Activated naive CD4-positive, alpha-beta T cell treated with Interleukin-2 at 50 U/mL for 16 hours (primary cell): ENCODE measurements at regions not wholly inside any gene's neighbourhood (a gene's known extent, or its start where the extent isn't known, plus 50 kb on each side); places are given as distances from the start of the nearest gene placed in this dataset.
"Not testable (repeated sequence)": the region's sequence is repeated elsewhere in the genome, so short reads cannot be mapped to it uniquely, and the experiment has no call there.

Experiments
- DNase-seq: peaks from one replicate; pipeline ENCODE4 v3.0.0-alpha.2; 2020

- DNase-seq = no peak
Measured at GRCh38 chr3:110493438-110494092, 578.1 kb upstream of the NECTIN3 start.

DNA sequence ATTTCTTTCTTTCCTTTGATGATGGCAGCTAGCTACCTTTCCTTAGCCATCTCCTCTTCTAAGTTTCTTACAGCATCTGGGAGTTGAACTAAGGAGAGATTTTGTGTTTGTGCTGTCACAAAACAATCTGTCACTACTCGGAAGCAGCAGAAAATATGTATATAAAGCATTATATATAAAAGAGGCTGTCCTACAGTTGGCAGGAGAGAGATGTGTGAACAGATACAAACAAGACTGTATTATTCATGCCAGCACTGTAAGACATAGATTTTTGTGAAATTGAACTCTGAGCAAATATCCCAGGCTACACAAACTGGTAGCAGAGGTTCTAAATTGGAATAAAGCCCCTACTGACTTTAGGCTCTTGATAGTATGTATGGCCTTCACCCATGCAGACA, 577.5 kb upstream of the NECTIN3 start:
- DNase-seq = no peak

- no peak for DNase-seq
Measured at GRCh38 chr3:110494728-110495127, 576.9 kb upstream of the NECTIN3 start.

- DNase-seq = no peak
Measured at GRCh38 chr3:110495201-110495927, 576.3 kb upstream of the NECTIN3 start.

- DNase-seq = no peak
Measured at GRCh38 chr3:110504401-110504800, 567.2 kb upstream of the NECTIN3 start.

GRCh38 chr3:110504901-110505300, 566.7 kb upstream of the NECTIN3 start:
- DNase-seq = no peak

DNA sequence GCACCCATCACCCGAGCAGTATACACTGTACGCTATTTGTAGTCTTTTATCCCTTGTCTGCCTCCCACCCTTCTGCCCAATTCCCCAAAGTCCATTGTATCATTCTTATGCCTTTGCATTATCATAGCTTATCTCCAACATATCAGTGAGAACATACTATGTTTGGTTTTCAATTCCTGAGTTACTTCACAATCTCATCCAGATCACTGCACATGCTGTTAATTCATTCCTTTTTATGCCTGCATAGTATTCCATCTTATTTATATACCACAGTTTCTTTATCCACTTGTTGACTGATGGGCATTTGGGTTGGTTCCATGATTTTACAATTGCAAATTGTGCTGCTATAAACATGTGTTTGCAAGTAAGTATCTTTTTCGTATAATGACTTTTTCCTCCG, 564.7 kb upstream of the NECTIN3 start:
- DNase-seq = no peak

- not testable (repeated sequence) for DNase-seq
Measured at GRCh38 chr3:110507570-110507969, 564.0 kb upstream of the NECTIN3 start.

- DNase-seq = no peak
Measured at GRCh38 chr3:110512961-110513360, 558.7 kb upstream of the NECTIN3 start.

- DNase-seq = no peak
Measured at GRCh38 chr3:110518031-110518430, 553.6 kb upstream of the NECTIN3 start.

- no peak for DNase-seq
Measured at GRCh38 chr3:110519071-110519470, 552.5 kb upstream of the NECTIN3 start.

- no peak for DNase-seq
Measured at GRCh38 chr3:110521019-110521418, 550.6 kb upstream of the NECTIN3 start.

DNA sequence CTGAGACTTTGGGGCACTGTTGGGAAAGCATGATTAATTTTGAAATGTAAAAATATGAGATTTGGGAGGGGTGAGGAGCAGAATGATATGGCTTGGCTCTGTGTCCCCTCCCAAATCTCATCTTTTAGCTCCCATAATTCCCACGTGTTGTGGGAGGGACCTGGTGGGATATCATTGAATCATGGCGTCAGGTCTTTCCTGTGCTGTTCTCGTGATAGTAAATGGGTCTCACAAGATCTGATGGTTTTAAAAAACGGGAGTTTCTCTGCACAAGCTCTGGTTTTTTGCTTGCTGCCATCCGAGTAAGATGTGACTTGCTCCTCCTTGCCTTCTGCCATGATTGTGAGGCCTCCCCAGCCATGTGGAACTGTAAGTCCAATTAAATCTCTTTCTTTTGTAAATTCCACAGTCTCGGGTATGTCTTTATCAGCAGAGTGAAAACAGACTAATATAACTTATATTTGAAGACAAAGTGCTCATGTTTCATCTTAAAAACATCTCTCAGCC, 546.0 kb upstream of the NECTIN3 start:
- not testable (repeated sequence) for DNase-seq

DNA sequence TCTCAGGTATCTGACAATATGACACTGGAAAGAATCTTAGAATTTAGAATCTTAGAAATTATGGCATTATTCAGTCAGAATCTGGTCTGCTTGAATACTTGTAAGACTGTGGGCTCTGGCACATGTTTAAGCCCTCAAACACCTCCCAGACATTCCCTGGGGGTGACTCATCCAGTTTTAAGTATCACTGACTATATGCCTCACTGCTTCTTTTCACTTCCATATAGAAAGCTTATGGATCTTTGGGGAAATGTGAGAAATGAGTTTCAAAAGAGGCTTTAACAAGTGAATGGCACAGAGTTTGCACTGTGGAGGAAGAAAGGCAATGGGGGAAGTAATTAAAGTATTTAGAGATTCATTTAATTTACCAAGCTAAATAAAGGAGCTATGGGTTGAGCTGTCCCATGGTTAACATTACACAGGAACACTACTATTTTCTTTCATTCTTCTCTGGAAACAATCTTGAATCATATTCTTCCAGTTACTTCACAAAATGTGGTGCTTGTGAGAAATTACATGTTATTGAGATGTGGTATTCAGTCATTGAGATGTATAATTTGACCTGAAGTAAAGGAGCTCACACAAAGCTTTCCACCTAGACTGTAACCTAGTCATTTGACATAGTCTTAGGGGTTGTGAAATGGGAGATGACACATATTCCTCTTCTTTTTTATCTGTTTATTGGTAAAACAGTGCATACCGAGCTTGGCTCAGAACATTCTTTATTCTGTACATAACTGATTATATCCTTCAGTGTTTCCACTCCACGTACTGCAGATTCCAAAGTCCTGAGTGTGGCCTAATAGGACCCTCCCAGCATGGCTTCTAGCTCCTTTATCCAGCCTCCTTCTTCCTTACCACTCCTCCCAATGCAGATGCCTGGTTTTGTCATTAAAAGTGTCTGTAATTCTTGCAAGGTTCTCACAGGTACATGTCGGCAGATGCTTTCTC, 544.6 kb upstream of the NECTIN3 start:
- no peak for DNase-seq

DNA sequence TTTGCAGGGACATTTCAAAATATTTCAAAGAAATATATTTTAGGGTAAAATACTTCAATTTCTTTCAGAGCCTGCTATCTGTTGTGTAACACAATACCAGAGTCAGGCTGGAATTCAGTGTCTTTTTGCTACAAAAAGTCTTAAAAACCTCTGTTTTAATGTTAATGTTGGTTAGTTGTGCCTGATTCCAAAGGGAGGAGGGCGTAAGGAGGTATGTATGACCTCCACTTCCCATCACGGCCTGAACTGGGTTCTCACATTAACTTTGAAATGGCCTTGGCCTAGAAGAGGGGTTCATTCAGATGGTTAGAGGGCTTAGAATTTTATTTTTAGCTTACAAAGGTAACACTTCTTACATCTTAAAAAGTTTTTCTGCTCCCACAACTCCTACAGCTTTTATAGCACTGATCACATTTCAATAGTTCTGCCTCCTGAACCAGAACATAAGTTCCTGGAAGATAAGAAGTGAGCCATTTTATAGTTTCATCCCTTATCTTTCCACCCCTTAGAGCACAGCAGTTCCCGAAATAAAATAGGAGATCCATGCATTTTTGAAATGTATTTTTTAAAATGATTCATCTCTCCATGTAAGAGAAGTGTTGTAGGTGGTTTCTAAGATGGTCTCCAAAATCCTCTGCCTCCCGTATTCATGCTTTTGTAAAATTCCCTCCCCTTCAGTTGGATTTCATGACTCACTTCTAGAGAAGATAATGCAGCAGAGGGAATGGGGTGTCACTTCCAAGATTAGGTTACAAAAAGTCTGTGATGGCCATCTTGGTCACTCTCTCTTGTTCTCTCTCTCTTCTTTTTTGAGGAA, 543.1 kb upstream of the NECTIN3 start:
- no peak for DNase-seq

- no peak for DNase-seq
Measured at GRCh38 chr3:110530902-110531301, 540.7 kb upstream of the NECTIN3 start.

- no peak for DNase-seq
Measured at GRCh38 chr3:110533089-110533488, 538.5 kb upstream of the NECTIN3 start.

- no peak for DNase-seq
Measured at GRCh38 chr3:110542552-110543150, 529.0 kb upstream of the NECTIN3 start.

DNA sequence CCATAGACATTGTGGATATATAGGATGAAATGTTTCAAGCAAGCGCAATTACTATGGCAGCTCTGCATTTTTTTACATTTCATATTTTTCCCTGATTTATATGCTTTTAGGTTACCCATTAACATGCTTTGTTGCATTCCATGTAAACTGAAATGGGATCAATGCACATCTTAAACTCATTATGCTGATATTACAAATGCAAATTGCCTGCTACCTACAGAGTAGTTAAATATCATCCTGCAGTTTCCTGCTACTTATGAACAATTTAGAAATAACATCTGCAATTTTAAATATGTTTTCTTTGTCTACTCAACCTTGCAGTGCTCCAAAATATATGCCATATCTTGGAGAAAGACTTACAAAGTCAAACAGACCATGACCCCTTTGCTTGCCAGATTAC, 526.9 kb upstream of the NECTIN3 start:
- no peak for DNase-seq

DNA sequence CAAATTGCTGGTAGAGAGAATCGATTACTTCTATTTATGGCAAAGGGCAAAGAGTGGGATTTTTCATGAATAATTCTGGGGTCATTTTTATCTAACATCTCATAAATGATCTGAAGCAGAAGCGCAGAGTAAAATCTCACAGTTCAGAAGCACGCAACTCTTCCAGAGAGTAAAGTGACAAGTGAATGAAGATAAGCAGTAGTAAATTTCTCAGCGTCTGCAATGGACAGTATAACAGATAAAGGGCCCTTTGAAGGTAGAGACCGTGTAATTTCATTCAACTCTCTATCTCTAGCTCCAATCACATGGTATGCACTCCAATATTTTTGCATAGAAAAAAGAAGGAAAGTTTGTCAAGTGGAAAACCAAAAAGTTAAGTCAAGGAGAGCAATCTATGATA, 521.1 kb upstream of the NECTIN3 start:
- no peak for DNase-seq

DNA sequence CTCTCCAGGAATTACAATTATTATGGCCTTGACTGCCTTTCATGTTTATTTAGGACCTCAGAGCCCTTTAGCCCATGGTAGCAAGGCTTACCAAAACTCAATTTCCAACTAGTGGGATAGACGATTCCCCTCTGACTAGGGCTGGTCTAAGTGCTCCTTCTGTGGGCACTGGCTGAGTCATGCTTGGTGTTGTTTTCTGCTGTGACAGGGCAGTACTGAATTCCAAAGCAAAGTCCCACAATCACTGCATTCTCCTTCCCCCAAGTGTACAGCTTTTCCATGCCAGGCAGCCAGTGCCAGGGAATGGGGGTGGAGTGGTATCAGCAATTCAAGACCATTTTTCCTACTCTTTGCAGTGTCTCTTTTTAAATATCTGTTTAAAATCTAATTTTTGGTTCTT, 509.0 kb upstream of the NECTIN3 start:
- no peak for DNase-seq

- no peak for DNase-seq
Measured at GRCh38 chr3:110564674-110565073, 506.9 kb upstream of the NECTIN3 start.
